A673 (cell line): ENCODE measurements at regions not wholly inside any gene's neighbourhood (a gene's known extent, or its start where the extent isn't known, plus 50 kb on each side); places are given as distances from the start of the nearest gene placed in this dataset.

Experiments used
- CTCF ChIP-seq: fragments of 300-800, 200-600 bp; sonication (generic); conservative IDR thresholded peaks from 2 replicates; pipeline ENCODE4 v1.5.1; 2017; ENCODE audit warnings: low read depth, mild to moderate bottlenecking, antibody characterized with exemption, low read length, moderate library complexity, mixed read lengths
- EZH2 ChIP-seq: fragments of 200-600 bp; sonication (generic); IDR thresholded peaks from 2 replicates; pipeline ENCODE4 v1.6.1; 2017; ENCODE audit warnings: borderline replicate concordance, low read depth, mild to moderate bottlenecking, mixed read lengths, antibody characterized with exemption, low read length; ENCODE audit not compliant: poor library complexity, severe bottlenecking

GRCh38 chr18:76149734-76150133, 345.3 kb downstream of the ZNF516 start:
- TF ChIP-seq CTCF (no peak), EZH2 (no peak)
